ENCODE measurements at regions not wholly inside any gene's neighbourhood (a gene's known extent, or its start where the extent isn't known, plus 50 kb on each side); places are given as distances from the start of the nearest gene placed in this dataset.

GRCh38 chr20:50431066-50431450, 79.1 kb upstream of the PTPN1 start:
- no peak overlapping the region for H3K27ac ChIP-seq (ENCODE audit: low read depth, low read length)
- 80% methylated on average over 9 of the region's 9 CpGs for WGBS
- H3K9ac ChIP-seq (ENCODE audit: low read depth, low read length) = no peak overlapping the region
- H3K9me3 ChIP-seq (ENCODE audit: insufficient read depth, low read depth, low read length) = no peaks in the 10 kb centered on the region
- no peaks in the 10 kb centered on the region for H3K27me3 ChIP-seq (ENCODE audit: insufficient read depth, low read length)
- H3K4me3 ChIP-seq (ENCODE audit: low read length) = no peak overlapping the region
- H3K36me3 ChIP-seq (ENCODE audit: insufficient read depth, low read length) = no peaks in the 10 kb centered on the region
- peaks cover 8% of the 10 kb centered on the region for H3K4me1 ChIP-seq (ENCODE audit: insufficient read depth, low read length)

- H3K9ac ChIP-seq (ENCODE audit: low read depth, low read length) = no peak overlapping the region
- peaks cover 8% of the 10 kb centered on the region for H3K4me1 ChIP-seq (ENCODE audit: insufficient read depth, low read length)
- no peaks in the 10 kb centered on the region for H3K27me3 ChIP-seq (ENCODE audit: insufficient read depth, low read length)
- H3K36me3 ChIP-seq (ENCODE audit: insufficient read depth, low read length) = no peaks in the 10 kb centered on the region
- WGBS = 92% methylated on average over 4 of the region's 4 CpGs
- no peaks in the 10 kb centered on the region for H3K9me3 ChIP-seq (ENCODE audit: insufficient read depth, low read depth, low read length)
- no peak overlapping the region for H3K27ac ChIP-seq (ENCODE audit: low read depth, low read length)
- no peak overlapping the region for H3K4me3 ChIP-seq (ENCODE audit: low read length)
These were observed 77.0 kb upstream of the PTPN1 start for GRCh38 chr20:50433001-50433761.

DNA sequence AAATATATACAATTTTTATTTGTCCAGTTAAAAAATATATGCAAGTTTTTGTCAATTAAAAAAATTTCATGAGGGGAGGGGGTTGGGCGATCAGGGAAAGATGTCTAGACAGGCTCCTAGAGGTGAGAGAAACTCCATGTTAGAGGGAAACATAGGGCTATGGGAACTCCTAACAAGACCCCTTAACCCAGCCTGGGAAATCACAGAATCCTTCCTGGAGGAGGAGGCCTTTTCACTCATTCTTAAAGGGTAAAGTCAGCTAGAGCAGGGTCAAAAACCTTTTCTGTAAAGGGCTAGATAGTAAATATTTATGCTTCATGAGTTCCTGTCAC, 75.9 kb upstream of the PTPN1 start:
- Histone ChIP-seq H3K27me3 (ENCODE audit: insufficient read depth, low read length) (no peaks in the 10 kb centered on the region), H3K27ac (ENCODE audit: low read depth, low read length) (no peak overlapping the region), H3K4me3 (ENCODE audit: low read length) (no peak overlapping the region), H3K9me3 (ENCODE audit: insufficient read depth, low read depth, low read length) (no peaks in the 10 kb centered on the region), H3K4me1 (ENCODE audit: insufficient read depth, low read length) (peaks cover 8% of the 10 kb centered on the region), H3K36me3 (ENCODE audit: insufficient read depth, low read length) (no peaks in the 10 kb centered on the region), H3K9ac (ENCODE audit: low read depth, low read length) (no peak overlapping the region)
- WGBS = 91% methylated on average over 1 of the region's 1 CpG

DNA sequence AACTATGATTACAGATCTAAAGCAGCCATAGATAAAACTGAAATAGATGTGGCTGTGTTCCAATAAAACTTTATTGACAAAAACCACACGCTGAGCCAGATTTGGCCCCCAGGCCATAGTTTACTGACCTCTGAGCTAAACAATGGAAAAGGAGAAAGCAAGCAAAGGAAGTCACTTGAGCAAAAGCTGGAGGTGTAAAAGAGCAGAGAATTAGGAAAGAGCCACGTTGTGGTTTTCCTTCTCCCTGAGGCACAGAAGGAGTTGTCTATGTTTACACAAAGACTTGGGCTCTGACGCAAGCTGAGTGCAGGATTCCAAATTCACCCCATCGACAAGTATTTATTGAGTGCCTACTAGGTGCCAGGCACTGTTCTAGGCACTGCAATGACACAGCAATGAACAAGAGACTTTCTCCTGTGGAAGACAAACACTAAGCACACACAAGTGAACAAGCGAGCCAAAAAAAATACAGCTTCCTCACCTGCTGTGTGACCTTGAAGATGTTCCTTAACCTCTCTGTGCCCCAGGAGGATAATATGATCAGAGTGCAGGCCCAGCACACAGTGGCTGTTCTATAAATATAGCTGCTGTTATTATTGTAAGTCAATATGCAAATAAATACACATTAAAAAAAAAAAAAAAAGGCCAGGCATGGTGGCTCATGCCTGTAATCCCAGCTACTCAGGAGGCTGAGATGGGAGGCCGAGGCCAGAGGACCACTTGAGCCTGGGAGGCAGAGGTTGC, 75.4 kb upstream of the PTPN1 start:
- Histone ChIP-seq H3K36me3 (ENCODE audit: insufficient read depth, low read length) (no peaks in the 10 kb centered on the region), H3K9ac (ENCODE audit: low read depth, low read length) (no peak overlapping the region), H3K27me3 (ENCODE audit: insufficient read depth, low read length) (no peaks in the 10 kb centered on the region), H3K27ac (ENCODE audit: low read depth, low read length) (no peak overlapping the region), H3K4me1 (ENCODE audit: insufficient read depth, low read length) (peaks cover 8% of the 10 kb centered on the region), H3K4me3 (ENCODE audit: low read length) (no peak overlapping the region), H3K9me3 (ENCODE audit: insufficient read depth, low read depth, low read length) (no peaks in the 10 kb centered on the region)
- 72% methylated on average over 5 of the region's 6 CpGs for WGBS

- Histone ChIP-seq H3K36me3 (ENCODE audit: insufficient read depth, low read length) (no peaks in the 10 kb centered on the region), H3K27me3 (ENCODE audit: insufficient read depth, low read length) (no peaks in the 10 kb centered on the region), H3K9ac (ENCODE audit: low read depth, low read length) (no peak overlapping the region), H3K27ac (ENCODE audit: low read depth, low read length) (no peak overlapping the region), H3K4me3 (ENCODE audit: low read length) (no peak overlapping the region), H3K4me1 (ENCODE audit: insufficient read depth, low read length) (peaks cover 8% of the 10 kb centered on the region), H3K9me3 (ENCODE audit: insufficient read depth, low read depth, low read length) (no peaks in the 10 kb centered on the region)
- 87% methylated on average over 22 of the region's 22 CpGs for WGBS
These were observed 74.7 kb upstream of the PTPN1 start for GRCh38 chr20:50435397-50436051.

DNA sequence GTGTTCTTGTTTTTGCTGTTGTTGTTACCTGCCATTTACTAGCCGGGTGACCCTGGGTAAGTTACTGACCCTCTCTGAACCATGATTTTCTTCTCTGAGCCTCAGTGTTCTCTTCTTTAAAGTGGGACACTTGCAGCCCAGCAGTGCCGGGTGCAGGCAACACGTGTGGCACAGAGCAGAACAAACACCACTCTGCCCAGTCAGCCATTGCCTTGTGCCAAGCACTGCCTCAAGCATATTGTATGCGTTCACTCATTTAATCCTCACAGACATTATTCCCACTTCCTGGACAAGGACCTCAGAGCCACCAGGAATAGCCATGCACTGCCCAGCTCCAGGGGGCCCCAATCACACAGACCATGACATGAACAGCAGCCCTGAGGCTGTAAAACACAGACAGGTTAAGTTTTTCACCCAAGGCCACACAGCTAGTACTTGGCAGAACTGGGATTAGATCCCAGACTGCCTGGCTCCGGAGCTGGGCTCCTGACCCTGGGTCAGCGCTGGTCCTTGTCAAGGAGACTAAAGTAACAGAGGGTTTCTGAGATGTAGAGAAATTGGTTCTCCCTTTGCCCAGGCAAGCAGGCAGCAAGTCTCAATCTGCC, 74.0 kb upstream of the PTPN1 start:
- no peaks in the 10 kb centered on the region for H3K9me3 ChIP-seq (ENCODE audit: insufficient read depth, low read depth, low read length)
- WGBS = 90% methylated on average over 6 of the region's 6 CpGs
- no peak overlapping the region for H3K9ac ChIP-seq (ENCODE audit: low read depth, low read length)
- no peaks in the 10 kb centered on the region for H3K36me3 ChIP-seq (ENCODE audit: insufficient read depth, low read length)
- no peak overlapping the region for H3K4me3 ChIP-seq (ENCODE audit: low read length)
- H3K4me1 ChIP-seq (ENCODE audit: insufficient read depth, low read length) = peaks cover 8% of the 10 kb centered on the region
- H3K27me3 ChIP-seq (ENCODE audit: insufficient read depth, low read length) = no peaks in the 10 kb centered on the region
- no peak overlapping the region for H3K27ac ChIP-seq (ENCODE audit: low read depth, low read length)

DNA sequence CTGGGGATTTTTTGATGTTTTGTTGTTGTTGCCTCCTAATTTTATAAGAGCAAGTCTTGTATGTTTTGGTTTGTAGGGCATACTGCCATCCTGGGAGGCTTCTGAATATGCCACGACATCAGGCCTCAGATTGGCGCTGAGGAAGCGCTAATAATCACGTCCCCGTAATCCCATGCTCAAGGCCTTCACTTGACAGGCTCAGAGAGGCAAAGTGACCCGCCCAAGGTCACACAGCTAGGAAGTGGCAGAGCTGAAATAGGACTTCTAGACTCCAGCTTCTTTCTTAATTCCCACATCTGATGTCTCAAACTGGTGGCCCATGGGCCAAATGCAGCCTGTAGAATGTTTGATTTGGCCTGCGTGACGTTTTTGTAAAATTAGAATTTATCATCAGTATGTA, 73.5 kb upstream of the PTPN1 start:
- H3K9ac ChIP-seq (ENCODE audit: low read depth, low read length) = no peak overlapping the region
- no peaks in the 10 kb centered on the region for H3K27me3 ChIP-seq (ENCODE audit: insufficient read depth, low read length)
- no peak overlapping the region for H3K27ac ChIP-seq (ENCODE audit: low read depth, low read length)
- H3K4me3 ChIP-seq (ENCODE audit: low read length) = no peak overlapping the region
- WGBS = 90% methylated on average over 8 of the region's 8 CpGs
- no peaks in the 10 kb centered on the region for H3K36me3 ChIP-seq (ENCODE audit: insufficient read depth, low read length)
- H3K9me3 ChIP-seq (ENCODE audit: insufficient read depth, low read depth, low read length) = no peaks in the 10 kb centered on the region
- peaks cover 8% of the 10 kb centered on the region for H3K4me1 ChIP-seq (ENCODE audit: insufficient read depth, low read length)

GRCh38 chr20:50438986-50439407, 71.2 kb upstream of the PTPN1 start:
- Histone ChIP-seq H3K27me3 (ENCODE audit: insufficient read depth, low read length) (no peaks in the 10 kb centered on the region), H3K36me3 (ENCODE audit: insufficient read depth, low read length) (no peaks in the 10 kb centered on the region), H3K9ac (ENCODE audit: low read depth, low read length) (no peak overlapping the region), H3K27ac (ENCODE audit: low read depth, low read length) (no peak overlapping the region), H3K4me3 (ENCODE audit: low read length) (no peak overlapping the region), H3K9me3 (ENCODE audit: insufficient read depth, low read depth, low read length) (no peaks in the 10 kb centered on the region), H3K4me1 (ENCODE audit: insufficient read depth, low read length) (peaks cover under 1% of the 10 kb centered on the region; the same call in 1 of the 2 replicates)
- WGBS = 68% methylated on average over 9 of the region's 9 CpGs

- Histone ChIP-seq H3K27ac (ENCODE audit: low read depth, low read length) (no peak overlapping the region), H3K36me3 (ENCODE audit: insufficient read depth, low read length) (no peaks in the 10 kb centered on the region), H3K9ac (ENCODE audit: low read depth, low read length) (no peak overlapping the region), H3K27me3 (ENCODE audit: insufficient read depth, low read length) (no peaks in the 10 kb centered on the region), H3K4me3 (ENCODE audit: low read length) (no peak overlapping the region), H3K9me3 (ENCODE audit: insufficient read depth, low read depth, low read length) (no peaks in the 10 kb centered on the region), H3K4me1 (ENCODE audit: insufficient read depth, low read length) (no peaks in the 10 kb centered on the region)
- WGBS = 91% methylated on average over 6 of the region's 7 CpGs
These were observed 70.4 kb upstream of the PTPN1 start for GRCh38 chr20:50439539-50440453.

- Histone ChIP-seq H3K9me3 (ENCODE audit: insufficient read depth, low read depth, low read length) (no peaks in the 10 kb centered on the region), H3K27me3 (ENCODE audit: insufficient read depth, low read length) (no peaks in the 10 kb centered on the region), H3K9ac (ENCODE audit: low read depth, low read length) (no peak overlapping the region), H3K4me1 (ENCODE audit: insufficient read depth, low read length) (no peaks in the 10 kb centered on the region), H3K36me3 (ENCODE audit: insufficient read depth, low read length) (no peaks in the 10 kb centered on the region), H3K4me3 (ENCODE audit: low read length) (no peak overlapping the region), H3K27ac (ENCODE audit: low read depth, low read length) (no peak overlapping the region)
- 75% methylated on average over 3 of the region's 4 CpGs for WGBS
These were observed 67.7 kb upstream of the PTPN1 start for GRCh38 chr20:50442512-50442911.
